HL-60 (cell line): ENCODE measurements at regions not wholly inside any gene's neighbourhood (a gene's known extent, or its start where the extent isn't known, plus 50 kb on each side); places are given as distances from the start of the nearest gene placed in this dataset.

ENCODE experiments used
- GABPA ChIP-seq: IDR thresholded peaks from 2 replicates; pipeline ENCODE4 v1.6.1; 2012; ENCODE audit warnings: low read depth
- POLR2AphosphoS5 ChIP-seq: IDR thresholded peaks from 2 replicates; pipeline ENCODE4 v1.6.1; 2012; ENCODE audit warnings: low read depth

- TF ChIP-seq GABPA: no peak
- no peak for TF ChIP-seq POLR2AphosphoS5
These were observed 518.7 kb downstream of the TNS1 start for GRCh38 chr2:217484046-217484445.
